Progenitor cell of endocrine pancreas (in vitro differentiated cells): ENCODE measurements at regions not wholly inside any gene's neighbourhood (a gene's known extent, or its start where the extent isn't known, plus 50 kb on each side); places are given as distances from the start of the nearest gene placed in this dataset.

Source experiments
- DNase-seq: peaks from one replicate; pipeline ENCODE4 v3.0.0; 2021; ENCODE audit warnings: low spot score; ENCODE audit not compliant: unreplicated experiment
- H3K27ac Mint-ChIP-seq: 2 replicates; pipeline ENCODE4 v1.8.0; 2021; ENCODE audit warnings: mild to moderate bottlenecking, moderate library complexity, mixed read lengths
- H3K27me3 Mint-ChIP-seq: 2 replicates; pipeline ENCODE4 v1.8.0; 2021; ENCODE audit warnings: mixed read lengths
- H3K36me3 Mint-ChIP-seq: 2 replicates; pipeline ENCODE4 v1.8.0; 2022; ENCODE audit warnings: mixed read lengths; ENCODE audit not compliant: insufficient read depth
- H3K4me1 Mint-ChIP-seq: 2 replicates; pipeline ENCODE4 v1.8.0; 2021; ENCODE audit warnings: low read depth, mixed read lengths
- H3K4me3 Mint-ChIP-seq: 2 replicates; pipeline ENCODE4 v1.8.0; 2021; ENCODE audit warnings: low read depth, mild to moderate bottlenecking, moderate library complexity, mixed read lengths
- H3K9me3 Mint-ChIP-seq: 2 replicates; pipeline ENCODE4 v1.8.0; 2021; ENCODE audit warnings: low read depth, mixed read lengths
- TF ChIP-seq, protein P1 (sequence below): fragments of 200-600 bp; sonication (generic); IDR thresholded peaks from one replicate; pipeline ENCODE4 v1.5.0; 2021; ENCODE audit warnings: antibody characterized with exemption, mild to moderate bottlenecking; ENCODE audit not compliant: unreplicated experiment

- no peaks in the 10 kb centered on the region for H3K4me1 Mint-ChIP-seq
- TF ChIP-seq, protein P1, sequence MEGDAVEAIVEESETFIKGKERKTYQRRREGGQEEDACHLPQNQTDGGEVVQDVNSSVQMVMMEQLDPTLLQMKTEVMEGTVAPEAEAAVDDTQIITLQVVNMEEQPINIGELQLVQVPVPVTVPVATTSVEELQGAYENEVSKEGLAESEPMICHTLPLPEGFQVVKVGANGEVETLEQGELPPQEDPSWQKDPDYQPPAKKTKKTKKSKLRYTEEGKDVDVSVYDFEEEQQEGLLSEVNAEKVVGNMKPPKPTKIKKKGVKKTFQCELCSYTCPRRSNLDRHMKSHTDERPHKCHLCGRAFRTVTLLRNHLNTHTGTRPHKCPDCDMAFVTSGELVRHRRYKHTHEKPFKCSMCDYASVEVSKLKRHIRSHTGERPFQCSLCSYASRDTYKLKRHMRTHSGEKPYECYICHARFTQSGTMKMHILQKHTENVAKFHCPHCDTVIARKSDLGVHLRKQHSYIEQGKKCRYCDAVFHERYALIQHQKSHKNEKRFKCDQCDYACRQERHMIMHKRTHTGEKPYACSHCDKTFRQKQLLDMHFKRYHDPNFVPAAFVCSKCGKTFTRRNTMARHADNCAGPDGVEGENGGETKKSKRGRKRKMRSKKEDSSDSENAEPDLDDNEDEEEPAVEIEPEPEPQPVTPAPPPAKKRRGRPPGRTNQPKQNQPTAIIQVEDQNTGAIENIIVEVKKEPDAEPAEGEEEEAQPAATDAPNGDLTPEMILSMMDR: no peak
- H3K4me3 Mint-ChIP-seq: no peak overlapping the region
- peaks cover 4% of the 10 kb centered on the region for H3K9me3 Mint-ChIP-seq
- no peaks in the 10 kb centered on the region for H3K36me3 Mint-ChIP-seq
- no peak overlapping the region for H3K27ac Mint-ChIP-seq
- H3K27me3 Mint-ChIP-seq: no peaks in the 10 kb centered on the region
- DNase-seq: no peak
These were observed 1334.8 kb upstream of the CELF4 start for GRCh38 chr18:38900445-38900844.

DNA sequence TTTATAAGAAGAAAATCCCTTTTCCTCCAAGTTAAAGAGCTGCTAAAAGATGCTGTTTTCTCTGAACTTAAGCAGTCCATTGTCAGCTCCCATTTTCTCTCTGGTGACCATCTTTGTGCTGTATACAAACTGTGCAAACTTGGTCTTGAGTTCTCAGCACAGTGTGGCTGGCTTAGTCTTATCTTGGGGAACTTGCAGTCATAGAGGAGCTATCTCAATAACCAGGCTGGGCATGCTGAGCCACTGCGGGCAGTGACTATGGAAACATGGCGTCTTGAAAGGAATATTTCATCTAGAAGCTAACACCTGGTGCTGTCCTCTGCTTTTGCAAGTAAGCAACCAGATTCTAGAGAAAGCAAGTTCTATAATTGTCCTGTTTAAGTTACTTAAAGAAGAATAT, 1334.4 kb upstream of the CELF4 start:
- H3K36me3 Mint-ChIP-seq: no peaks in the 10 kb centered on the region
- H3K27ac Mint-ChIP-seq: no peak overlapping the region
- H3K27me3 Mint-ChIP-seq: no peaks in the 10 kb centered on the region
- H3K4me1 Mint-ChIP-seq: no peaks in the 10 kb centered on the region
- no peak for DNase-seq
- H3K9me3 Mint-ChIP-seq: peaks cover 4% of the 10 kb centered on the region
- H3K4me3 Mint-ChIP-seq: no peak overlapping the region
- TF ChIP-seq, protein P1: no peak

DNA sequence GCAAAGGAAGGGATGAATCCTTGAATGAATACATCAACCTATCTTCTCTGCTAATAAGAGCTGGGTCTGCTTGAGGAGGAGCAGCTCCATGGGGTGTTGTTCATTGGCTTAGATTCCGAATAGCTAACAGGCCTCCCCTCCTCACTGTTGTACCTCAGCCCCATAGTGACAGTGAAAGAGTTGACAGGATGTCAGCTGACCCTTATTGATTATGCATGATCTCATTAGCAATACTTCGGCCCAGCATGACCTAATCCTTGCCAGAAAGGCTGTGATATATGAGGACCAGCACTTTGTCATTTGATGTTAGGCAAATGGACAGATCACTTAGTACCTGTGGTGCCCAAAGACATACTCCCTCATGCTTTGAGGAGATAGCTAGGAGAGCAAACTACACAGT, 1333.7 kb upstream of the CELF4 start:
- no peak for DNase-seq

DNA sequence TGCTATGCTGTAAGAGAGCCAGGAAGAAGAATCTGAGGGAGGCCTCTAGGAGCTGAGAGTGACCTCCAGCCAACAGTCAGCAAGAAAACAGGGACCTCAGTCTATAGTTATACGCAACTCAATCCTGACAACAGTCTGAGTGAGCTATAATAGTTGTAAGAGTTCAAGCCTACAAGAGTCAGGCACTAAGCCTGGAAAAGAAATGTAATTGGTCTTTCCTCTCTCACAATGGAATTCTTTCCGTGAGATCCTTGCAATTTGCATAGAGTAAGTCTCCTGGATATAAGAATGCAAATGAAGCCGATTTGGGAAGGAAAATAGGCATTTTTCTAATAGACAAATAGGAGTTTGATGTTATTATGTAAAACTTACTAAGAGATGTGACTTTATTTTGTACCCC, 1332.6 kb upstream of the CELF4 start:
- H3K4me3 Mint-ChIP-seq: no peak overlapping the region
- no peak overlapping the region for H3K27ac Mint-ChIP-seq
- TF ChIP-seq, protein P1: no peak
- no peak for DNase-seq
- no peaks in the 10 kb centered on the region for H3K4me1 Mint-ChIP-seq
- H3K27me3 Mint-ChIP-seq: no peaks in the 10 kb centered on the region
- peaks cover 4% of the 10 kb centered on the region for H3K9me3 Mint-ChIP-seq
- no peaks in the 10 kb centered on the region for H3K36me3 Mint-ChIP-seq

More for the DNA sequence above, 1333.7 kb upstream of the CELF4 start:
- H3K36me3 Mint-ChIP-seq: no peaks in the 10 kb centered on the region
- no peaks in the 10 kb centered on the region for H3K4me1 Mint-ChIP-seq
- no peak overlapping the region for H3K27ac Mint-ChIP-seq
- peaks cover 4% of the 10 kb centered on the region for H3K9me3 Mint-ChIP-seq
- H3K27me3 Mint-ChIP-seq: no peaks in the 10 kb centered on the region
- TF ChIP-seq, protein P1: no peak
- H3K4me3 Mint-ChIP-seq: no peak overlapping the region

DNA sequence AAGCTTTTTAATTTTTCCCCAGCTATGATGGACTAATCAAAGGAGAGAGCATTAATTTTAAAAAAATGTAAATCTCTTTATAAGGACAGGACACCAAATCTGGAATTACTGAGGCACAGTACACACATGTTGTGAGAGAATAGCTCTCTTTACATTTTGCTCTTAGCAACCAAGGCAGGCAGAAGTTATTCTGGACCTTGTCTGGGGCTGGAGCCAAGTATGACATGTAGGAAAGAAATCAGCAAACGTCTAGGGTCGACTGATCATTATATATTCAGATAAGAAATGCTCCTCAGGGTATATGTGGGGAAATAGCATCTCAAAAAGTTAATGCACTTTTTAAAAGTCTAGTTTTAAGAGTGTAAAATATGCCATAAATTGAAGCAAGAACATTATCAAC, 1330.0 kb upstream of the CELF4 start:
- no peak overlapping the region for H3K27ac Mint-ChIP-seq
- DNase-seq: no peak
- no peaks in the 10 kb centered on the region for H3K27me3 Mint-ChIP-seq
- peaks cover 4% of the 10 kb centered on the region for H3K9me3 Mint-ChIP-seq
- TF ChIP-seq, protein P1: no peak
- H3K4me1 Mint-ChIP-seq: no peaks in the 10 kb centered on the region
- H3K36me3 Mint-ChIP-seq: no peaks in the 10 kb centered on the region
- no peak overlapping the region for H3K4me3 Mint-ChIP-seq

- Mint-ChIP-seq H3K27me3 (peaks cover 3% of the 10 kb centered on the region), H3K4me3 (no peak overlapping the region), H3K9me3 (no peaks in the 10 kb centered on the region), H3K4me1 (peaks cover 2% of the 10 kb centered on the region), H3K36me3 (no peaks in the 10 kb centered on the region), H3K27ac (no peak overlapping the region)
- DNase-seq: no peak
- TF ChIP-seq, protein P1: no peak
These were observed 1322.0 kb upstream of the CELF4 start for GRCh38 chr18:38887671-38888020.
